HG03280 (cell line): ENCODE measurements at regions not wholly inside any gene's neighbourhood (a gene's known extent, or its start where the extent isn't known, plus 50 kb on each side); places are given as distances from the start of the nearest gene placed in this dataset.
A peak's percentile ranks its signal among the peaks of the same experiment; 100 is the strongest.

Experiments used
- ATAC-seq: cut with Tn5 transposase; IDR thresholded peaks from one replicate; pipeline ENCODE4 v1.9.1; 2021; ENCODE audit warnings: mild to moderate bottlenecking, moderate library complexity; ENCODE audit not compliant: unreplicated experiment

GRCh38 chr15:70198441-70199123 is 100.9 kb upstream of the TLE3 start:
- ATAC-seq = no peak

GRCh38 chr15:70197945-70198361 is 100.2 kb upstream of the TLE3 start:
- ATAC-seq = no peak

- no peak for ATAC-seq
Measured at GRCh38 chr15:70197318-70197944, 99.7 kb upstream of the TLE3 start.

GRCh38 chr15:70196372-70197316 is 98.9 kb upstream of the TLE3 start:
- peak; percentile 81 for ATAC-seq

- no peak for ATAC-seq
Measured at GRCh38 chr15:70195587-70196305, 98.0 kb upstream of the TLE3 start.

GRCh38 chr15:70195171-70195570 is 97.5 kb upstream of the TLE3 start:
- ATAC-seq = no peak

- no peak for ATAC-seq
Measured at GRCh38 chr15:70194266-70194665, 96.5 kb upstream of the TLE3 start.

GRCh38 chr15:70193734-70194133 is 96.0 kb upstream of the TLE3 start:
- ATAC-seq = no peak

- ATAC-seq = no peak
Measured at GRCh38 chr15:70192490-70192889, 94.8 kb upstream of the TLE3 start.

- ATAC-seq = no peak
Measured at GRCh38 chr15:70192041-70192440, 94.3 kb upstream of the TLE3 start.

- ATAC-seq = no peak
Measured at GRCh38 chr15:70190965-70191364, 93.2 kb upstream of the TLE3 start.

GRCh38 chr15:70189826-70190695 is 92.3 kb upstream of the TLE3 start:
- ATAC-seq = no peak

GRCh38 chr15:70188286-70188685 is 90.6 kb upstream of the TLE3 start:
- ATAC-seq = no peak

- ATAC-seq = no peak
Measured at GRCh38 chr15:70187331-70187730, 89.6 kb upstream of the TLE3 start.

- ATAC-seq = no peak
Measured at GRCh38 chr15:70186152-70186551, 88.4 kb upstream of the TLE3 start.

GRCh38 chr15:70185251-70185711 is 87.6 kb upstream of the TLE3 start:
- ATAC-seq = no peak

GRCh38 chr15:70182858-70183695 is 85.4 kb upstream of the TLE3 start:
- no peak for ATAC-seq

- ATAC-seq = no peak
Measured at GRCh38 chr15:70181626-70182255, 84.0 kb upstream of the TLE3 start.
